ENCODE measurements at regions not wholly inside any gene's neighbourhood (a gene's known extent, or its start where the extent isn't known, plus 50 kb on each side); places are given as distances from the start of the nearest gene placed in this dataset.

- no peak for DNase-seq
These were observed 124.1 kb downstream of the SPCS3 start for GRCh38 chr4:176443646-176444409.

- no peak for DNase-seq
These were observed 125.0 kb downstream of the SPCS3 start for GRCh38 chr4:176444741-176445140.

DNA sequence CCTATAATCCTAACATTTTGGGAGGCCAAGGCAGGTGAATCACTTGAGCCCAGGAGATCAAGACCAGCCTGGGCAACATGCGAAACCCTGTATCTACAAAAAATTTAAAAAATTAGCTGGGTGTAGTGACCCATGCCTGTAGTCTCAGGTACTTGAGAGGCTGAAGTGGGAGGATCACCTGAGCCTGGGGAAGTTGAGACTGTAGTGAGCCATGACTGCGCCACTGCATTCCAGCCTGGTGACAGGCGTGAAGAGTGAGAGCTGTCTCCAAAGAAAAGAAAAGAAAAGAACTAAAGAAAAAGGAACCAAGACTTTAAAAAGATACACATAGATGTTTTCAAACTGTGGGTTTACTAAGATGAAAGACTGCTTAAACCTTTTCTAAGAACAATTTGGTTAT is 129.0 kb downstream of the SPCS3 start:
- no peak for DNase-seq

- DNase-seq = no peak
These were observed 131.7 kb downstream of the SPCS3 start for GRCh38 chr4:176451443-176451842.

GRCh38 chr4:176453079-176453478 is 133.3 kb downstream of the SPCS3 start:
- DNase-seq = no peak

DNA sequence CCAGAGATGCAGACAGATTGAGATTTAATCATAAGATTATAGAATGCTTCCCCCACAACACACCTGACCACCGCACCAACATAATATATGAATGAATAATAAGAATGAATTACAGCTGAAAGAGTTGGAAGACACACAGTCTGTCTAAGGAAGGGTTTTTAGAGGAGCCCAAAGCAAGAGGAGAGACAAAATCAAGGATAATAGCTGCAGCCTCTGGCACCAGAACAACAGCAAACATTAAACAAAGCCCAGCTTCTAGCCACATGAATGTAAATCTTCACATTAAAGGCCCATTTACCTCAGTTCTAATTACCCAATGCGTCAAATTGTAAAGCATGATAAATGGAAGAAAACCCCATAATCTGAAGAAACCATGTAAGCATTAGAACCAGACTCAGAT is 133.9 kb downstream of the SPCS3 start:
- DNase-seq = no peak

DNA sequence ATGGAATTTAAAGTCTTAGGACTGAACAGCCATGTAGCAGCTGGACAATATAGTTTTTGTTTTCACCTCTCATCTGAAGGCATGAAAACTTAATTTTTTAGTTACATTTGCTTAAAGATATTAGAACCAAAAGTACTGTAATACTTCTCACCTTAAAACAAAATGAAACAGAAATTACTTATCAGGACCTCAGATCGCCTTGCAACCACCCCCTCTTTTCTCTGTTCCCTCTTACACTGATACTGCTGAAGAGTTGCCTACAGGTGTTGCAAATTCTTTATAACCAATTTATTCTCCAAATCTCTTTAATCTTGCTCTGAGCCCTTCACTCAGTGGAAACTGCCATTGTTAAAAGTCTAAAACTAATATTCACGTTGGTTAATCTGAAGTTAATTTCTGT is 145.0 kb downstream of the SPCS3 start:
- DNase-seq = no peak

DNA sequence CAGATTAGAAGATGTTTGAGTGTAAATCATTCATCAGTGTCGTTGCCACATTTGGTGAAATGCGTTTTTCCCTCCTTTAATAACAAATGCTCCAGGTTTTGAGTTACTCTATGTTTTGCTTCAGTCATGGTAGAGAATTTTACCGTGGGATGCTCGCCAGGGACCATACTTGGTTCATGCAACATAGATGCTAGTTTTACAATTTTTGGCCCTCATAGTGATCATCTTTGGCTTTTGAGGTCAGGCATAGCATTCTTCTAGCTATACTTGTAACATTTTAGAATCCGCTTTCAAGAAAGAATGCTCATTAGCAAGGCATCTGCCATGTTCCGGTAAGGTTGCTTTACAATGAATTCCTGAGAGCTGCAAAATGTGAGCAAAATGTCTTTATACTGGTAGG is 147.2 kb downstream of the SPCS3 start:
- no peak for DNase-seq

- no peak for DNase-seq
These were observed 149.8 kb downstream of the SPCS3 start for GRCh38 chr4:176469546-176469945.

DNA sequence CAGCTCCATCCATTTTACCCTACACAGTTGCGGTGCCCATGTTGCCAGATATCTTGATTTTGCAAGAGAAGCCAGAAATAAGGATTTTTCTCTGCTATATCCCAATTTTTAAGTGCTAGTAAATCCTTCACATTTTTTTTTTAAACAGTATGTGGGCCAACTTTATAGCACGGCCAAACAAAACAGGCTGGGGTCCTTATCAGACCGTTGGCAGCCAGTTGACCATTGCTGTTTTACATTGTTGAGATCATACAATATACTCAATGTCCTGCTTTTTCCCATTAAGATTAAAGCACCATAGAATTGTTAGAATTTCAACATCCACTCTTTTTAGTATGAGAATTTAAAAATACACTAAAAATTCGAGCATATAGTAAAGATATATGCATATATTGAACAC is 150.9 kb downstream of the SPCS3 start:
- no peak for DNase-seq

- no peak for DNase-seq
These were observed 155.3 kb downstream of the SPCS3 start for GRCh38 chr4:176475067-176475466.

DNA sequence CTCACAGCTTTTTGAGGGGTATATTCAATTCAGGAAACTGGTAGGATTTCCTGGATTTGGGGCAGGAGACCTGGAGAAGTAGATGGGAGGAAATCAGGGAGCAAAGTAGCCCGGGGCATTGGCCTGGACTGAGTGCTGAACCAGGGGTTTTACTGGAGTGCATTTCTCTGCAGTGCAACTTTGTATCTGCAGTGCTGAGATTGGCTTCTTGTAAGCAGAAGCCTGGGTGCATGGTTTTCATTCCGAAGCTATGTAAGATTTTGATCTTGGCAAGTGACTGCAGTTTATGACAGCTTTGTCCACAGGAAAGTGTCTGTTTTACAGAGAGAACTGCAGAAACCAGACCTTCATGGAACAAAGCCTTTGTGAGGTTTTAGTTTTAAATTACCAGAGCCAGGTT is 158.3 kb downstream of the SPCS3 start:
- no peak for DNase-seq

DNA sequence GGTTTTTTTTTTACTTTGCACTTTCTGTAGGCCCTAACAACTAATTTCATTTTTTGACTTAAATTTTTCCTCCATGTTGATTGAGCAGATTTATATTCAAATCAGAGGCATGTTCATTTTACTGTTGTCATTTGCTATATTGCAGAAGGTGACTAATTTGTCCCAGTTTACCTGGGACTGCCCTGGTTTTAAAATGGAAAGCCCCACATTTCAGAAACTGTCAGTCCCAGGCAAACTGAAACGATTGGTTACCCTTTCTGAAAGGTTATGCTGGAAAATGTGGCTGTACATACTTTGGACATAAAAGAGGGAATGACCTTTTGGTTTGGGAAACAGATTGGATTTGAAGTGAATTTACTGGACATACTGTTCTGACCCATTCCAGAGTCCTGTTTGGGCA is 160.0 kb downstream of the SPCS3 start:
- no peak for DNase-seq

DNA sequence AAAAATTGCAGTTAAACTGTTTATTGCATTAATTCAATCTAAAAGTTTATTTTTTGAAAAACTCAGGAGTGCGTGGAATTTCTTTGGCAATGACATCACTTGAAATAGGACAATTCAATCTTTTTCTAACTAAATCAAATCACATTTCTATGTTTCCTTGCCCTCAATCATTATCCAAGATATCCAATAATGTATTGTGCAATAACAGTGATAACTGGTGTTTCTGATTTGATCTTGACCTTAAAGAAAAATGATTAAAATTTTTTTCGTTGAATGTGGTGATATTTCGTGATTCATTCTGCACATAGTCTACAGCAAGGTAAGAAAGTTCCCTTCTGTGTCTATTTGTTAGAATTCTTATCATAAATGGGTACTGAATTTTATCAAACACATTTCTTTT is 163.2 kb downstream of the SPCS3 start:
- DNase-seq = no peak

GRCh38 chr4:176484301-176484984 is 164.7 kb downstream of the SPCS3 start:
- DNase-seq = no peak

DNA sequence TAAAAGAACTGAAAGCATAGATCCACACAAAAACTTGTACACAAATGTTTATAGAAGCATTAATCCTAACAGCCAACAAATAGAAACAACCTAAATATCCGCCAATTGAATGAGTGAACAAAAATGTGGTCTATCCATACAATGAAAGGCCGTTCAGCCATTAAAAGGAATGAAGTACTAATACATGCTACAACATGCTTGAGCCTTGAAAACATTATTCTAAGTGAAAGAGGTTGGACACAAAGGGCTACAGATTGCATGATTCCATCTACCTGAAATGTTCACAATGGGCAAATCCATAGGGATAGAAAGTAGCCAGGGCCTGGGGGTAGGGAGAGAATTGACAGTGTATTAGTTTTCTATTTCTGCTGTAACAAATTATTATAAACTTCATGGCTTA is 169.2 kb downstream of the SPCS3 start:
- no peak for DNase-seq

GRCh38 chr4:176492646-176493302 is 173.0 kb downstream of the SPCS3 start:
- DNase-seq = no peak

GRCh38 chr4:176498617-176499256 is 179.0 kb downstream of the SPCS3 start:
- DNase-seq = no peak

DNA sequence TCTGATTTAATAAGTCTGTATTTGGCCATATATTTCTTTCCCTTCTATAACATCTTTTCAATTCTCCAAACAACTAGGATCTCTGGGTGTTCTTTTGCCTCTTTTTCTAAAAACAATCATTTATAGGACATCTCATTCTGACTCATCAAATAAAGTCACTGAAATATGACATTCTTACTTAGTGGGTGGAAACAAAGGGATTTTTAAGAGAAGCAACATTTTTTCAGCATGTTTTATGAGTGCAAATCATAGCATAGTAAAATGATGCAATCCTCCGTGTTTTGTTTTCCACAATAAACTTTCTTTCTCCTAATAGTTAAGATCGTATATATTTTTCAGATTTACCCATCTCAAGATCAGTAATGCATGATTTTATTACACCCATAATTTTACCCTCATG is 179.8 kb downstream of the SPCS3 start:
- no peak for DNase-seq

DNA sequence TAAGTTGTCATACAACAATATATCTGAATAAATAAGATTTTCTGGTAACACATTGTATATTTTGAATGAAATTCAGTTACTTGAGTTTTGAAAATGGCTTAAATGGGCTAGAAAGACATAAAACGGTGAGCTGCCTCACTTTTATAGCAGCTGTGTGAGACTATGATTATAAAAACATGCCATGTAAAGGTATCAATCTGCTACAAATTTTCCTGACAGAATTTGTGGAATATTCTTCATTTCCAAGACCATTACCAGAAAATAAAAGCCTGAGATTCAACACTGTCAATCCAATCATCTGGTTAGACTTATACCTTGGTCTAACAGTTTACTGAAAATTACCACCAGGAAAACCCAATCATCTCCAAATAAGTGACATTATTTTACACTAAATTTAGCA is 181.1 kb downstream of the SPCS3 start:
- DNase-seq = no peak

GRCh38 chr4:176504118-176504517 is 184.4 kb downstream of the SPCS3 start:
- DNase-seq = no peak

DNA sequence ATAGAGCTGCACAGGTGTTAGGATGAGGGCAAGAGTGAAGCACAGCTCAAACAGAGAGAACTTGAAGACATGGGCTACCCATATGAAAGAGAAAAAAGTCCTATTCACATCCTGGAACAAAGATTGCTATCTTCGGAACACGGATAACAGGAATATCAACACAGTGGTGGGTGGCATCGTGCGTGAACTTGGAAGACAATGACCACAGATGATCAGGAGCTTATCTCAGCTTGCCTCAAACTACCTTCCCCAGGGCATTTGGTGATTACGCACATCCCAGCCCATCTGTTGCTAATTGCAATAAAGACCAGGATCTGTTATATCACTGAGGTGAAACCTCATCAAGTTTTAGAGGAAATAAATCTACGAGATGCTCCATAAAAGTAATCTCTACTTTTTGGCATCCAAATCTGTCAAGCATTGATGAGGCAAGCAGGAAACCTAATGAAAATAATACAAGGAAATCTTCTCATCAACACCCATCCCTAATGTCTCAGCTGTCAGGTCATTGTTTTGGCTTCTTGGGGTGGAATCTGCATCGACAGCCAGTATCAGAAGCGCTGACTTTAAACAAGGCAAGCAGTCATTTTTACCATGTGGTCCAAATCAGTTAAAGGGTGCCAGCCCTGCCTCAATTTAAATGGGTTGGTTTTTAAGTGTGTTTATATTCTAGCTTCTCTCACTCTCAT is 188.2 kb downstream of the SPCS3 start:
- DNase-seq = no peak

GRCh38 chr4:176508780-176509331 is 189.1 kb downstream of the SPCS3 start:
- no peak for DNase-seq

Data from NCI-H510A treated with DMSO at 0.1 percent for 48 hours (cell line).